NCI-H460 (cell line): ENCODE measurements at regions not wholly inside any gene's neighbourhood (a gene's known extent, or its start where the extent isn't known, plus 50 kb on each side); places are given as distances from the start of the nearest gene placed in this dataset.
"Not testable (repeated sequence)": the region's sequence is repeated elsewhere in the genome, so short reads cannot be mapped to it uniquely, and the experiment has no call there.

Experiments
- DNase-seq: peaks from one replicate; pipeline ENCODE4 v3.0.0-alpha.2; 2016; ENCODE audit warnings: low read depth; ENCODE audit errors: extremely low read depth

GRCh38 chr5:107011605-107012004, 659.1 kb downstream of the EFNA5 start:
- DNase-seq = no peak

- no peak for DNase-seq
Measured at GRCh38 chr5:107010060-107010459, 660.7 kb downstream of the EFNA5 start.

- no peak for DNase-seq
Measured at GRCh38 chr5:107005653-107006052, 665.1 kb downstream of the EFNA5 start.

GRCh38 chr5:107005161-107005560, 665.6 kb downstream of the EFNA5 start:
- DNase-seq = no peak

GRCh38 chr5:107002115-107002514, 668.6 kb downstream of the EFNA5 start:
- no peak for DNase-seq

- not testable (repeated sequence) for DNase-seq
Measured at GRCh38 chr5:106999506-106999905, 671.2 kb downstream of the EFNA5 start.

GRCh38 chr5:106986006-106986405, 684.7 kb downstream of the EFNA5 start:
- no peak for DNase-seq

GRCh38 chr5:106985174-106985573, 685.6 kb downstream of the EFNA5 start:
- no peak for DNase-seq

GRCh38 chr5:106979178-106979577, 691.6 kb downstream of the EFNA5 start:
- not testable (repeated sequence) for DNase-seq

GRCh38 chr5:106978582-106979165, 692.1 kb downstream of the EFNA5 start:
- DNase-seq = not testable (repeated sequence)

- no peak for DNase-seq
Measured at GRCh38 chr5:106976363-106976762, 694.4 kb downstream of the EFNA5 start.

GRCh38 chr5:106974272-106974671, 696.5 kb downstream of the EFNA5 start:
- DNase-seq = no peak

- DNase-seq = no peak
Measured at GRCh38 chr5:106966686-106967315, 703.9 kb downstream of the EFNA5 start.

- no peak for DNase-seq
Measured at GRCh38 chr5:106964132-106964531, 706.6 kb downstream of the EFNA5 start.

GRCh38 chr5:106963630-106964029, 707.1 kb downstream of the EFNA5 start:
- no peak for DNase-seq

GRCh38 chr5:106962464-106963230, 708.1 kb downstream of the EFNA5 start:
- no peak for DNase-seq

- no peak for DNase-seq
Measured at GRCh38 chr5:106959387-106959786, 711.4 kb downstream of the EFNA5 start.

GRCh38 chr5:106957336-106957735, 713.4 kb downstream of the EFNA5 start:
- DNase-seq = no peak

- DNase-seq = no peak
Measured at GRCh38 chr5:106956886-106957285, 713.9 kb downstream of the EFNA5 start.

GRCh38 chr5:106956187-106956586, 714.5 kb downstream of the EFNA5 start:
- DNase-seq = no peak

- DNase-seq = no peak
Measured at GRCh38 chr5:106940986-106941385, 729.8 kb downstream of the EFNA5 start.

- no peak for DNase-seq
Measured at GRCh38 chr5:106940301-106940846, 730.4 kb downstream of the EFNA5 start.
